ENCODE measurements at regions not wholly inside any gene's neighbourhood (a gene's known extent, or its start where the extent isn't known, plus 50 kb on each side); places are given as distances from the start of the nearest gene placed in this dataset.
"Not testable (repeated sequence)": the region's sequence is repeated elsewhere in the genome, so short reads cannot be mapped to it uniquely, and the experiment has no call there.

DNA sequence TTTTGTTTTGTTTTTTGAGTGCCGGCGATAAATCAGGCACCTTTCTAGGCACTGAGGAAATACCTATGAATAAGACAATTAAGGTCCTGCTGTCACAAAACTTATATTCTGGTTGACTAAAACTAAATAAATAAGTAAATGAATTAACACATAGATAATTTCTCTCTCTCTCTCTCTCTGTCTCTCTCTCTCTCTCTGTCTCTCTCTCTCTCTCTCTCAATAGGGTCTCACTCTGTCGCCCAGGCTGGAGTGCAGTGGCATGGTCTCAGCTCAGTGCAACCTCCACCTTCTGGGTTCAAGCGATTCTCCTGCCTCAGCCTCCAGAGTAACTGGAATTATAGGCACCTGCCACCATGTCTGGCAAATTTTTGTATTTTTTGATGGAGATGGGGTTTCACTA lies 87.7 kb upstream of the ZDHHC17 start:
- TF ChIP-seq, protein P1, sequence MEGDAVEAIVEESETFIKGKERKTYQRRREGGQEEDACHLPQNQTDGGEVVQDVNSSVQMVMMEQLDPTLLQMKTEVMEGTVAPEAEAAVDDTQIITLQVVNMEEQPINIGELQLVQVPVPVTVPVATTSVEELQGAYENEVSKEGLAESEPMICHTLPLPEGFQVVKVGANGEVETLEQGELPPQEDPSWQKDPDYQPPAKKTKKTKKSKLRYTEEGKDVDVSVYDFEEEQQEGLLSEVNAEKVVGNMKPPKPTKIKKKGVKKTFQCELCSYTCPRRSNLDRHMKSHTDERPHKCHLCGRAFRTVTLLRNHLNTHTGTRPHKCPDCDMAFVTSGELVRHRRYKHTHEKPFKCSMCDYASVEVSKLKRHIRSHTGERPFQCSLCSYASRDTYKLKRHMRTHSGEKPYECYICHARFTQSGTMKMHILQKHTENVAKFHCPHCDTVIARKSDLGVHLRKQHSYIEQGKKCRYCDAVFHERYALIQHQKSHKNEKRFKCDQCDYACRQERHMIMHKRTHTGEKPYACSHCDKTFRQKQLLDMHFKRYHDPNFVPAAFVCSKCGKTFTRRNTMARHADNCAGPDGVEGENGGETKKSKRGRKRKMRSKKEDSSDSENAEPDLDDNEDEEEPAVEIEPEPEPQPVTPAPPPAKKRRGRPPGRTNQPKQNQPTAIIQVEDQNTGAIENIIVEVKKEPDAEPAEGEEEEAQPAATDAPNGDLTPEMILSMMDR (IDR thresholded peaks at IDR 0.05; ENCODE audit: insufficient read depth, low read length, poor library complexity, severe bottlenecking) = not testable (repeated sequence)
- not testable (repeated sequence) for TF ChIP-seq EZH2phosphoT487 (conservative IDR thresholded peaks at IDR 0.05; ENCODE audit: low read length)
